ENCODE measurements at regions not wholly inside any gene's neighbourhood (a gene's known extent, or its start where the extent isn't known, plus 50 kb on each side); places are given as distances from the start of the nearest gene placed in this dataset.
A peak's percentile ranks its signal among the peaks of the same experiment; 100 is the strongest.

DNA sequence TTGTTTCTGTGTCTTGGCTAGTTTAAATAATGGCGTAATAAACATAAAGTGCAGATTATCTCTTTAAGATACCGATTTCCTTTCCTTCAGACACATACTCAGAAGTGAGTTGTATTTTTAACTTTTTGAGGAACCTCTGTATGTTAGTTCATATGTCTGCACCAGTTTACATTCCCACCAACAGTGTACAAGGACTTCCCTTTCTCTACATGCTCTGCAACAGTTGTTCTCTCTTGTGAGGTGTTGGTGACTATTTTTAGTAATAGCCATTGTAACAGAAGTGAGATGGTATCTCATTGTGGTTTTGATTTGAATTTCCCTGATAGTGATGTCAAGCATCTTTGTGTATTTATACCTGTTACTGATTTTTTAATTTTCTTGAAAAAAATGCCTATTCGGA lies 418.6 kb downstream of the UQCRFS1 start:
- DNase-seq: no peak
- peaks cover 0 to 9% (median 2%) of the 10 kb centered on the region in 4 donors for H3K4me1 Mint-ChIP-seq
- H3K27ac ChIP-seq (ENCODE audit: low read depth, low read length): no peak overlapping the region
- no peak overlapping the region for H3K4me3 ChIP-seq (ENCODE audit: low read length in 2 of 2)
- H3K4me3 Mint-ChIP-seq: peak overlapping the region in 2 of 8 donors; percentile 26 to 58
- POLR2A ChIA-PET (ENCODE audit: partially characterized antibody): no interaction called here
- CTCF ChIA-PET (ENCODE audit: partially characterized antibody): no interaction called here
- H3K36me3 ChIP-seq (ENCODE audit: insufficient read depth, low read length): no peaks in the 10 kb centered on the region
- peaks cover 20 to 24% of the 10 kb centered on the region in 2 donors for H3K27me3 Mint-ChIP-seq
- no peak overlapping the region for H3K27ac Mint-ChIP-seq
- H3K9me3 ChIP-seq (ENCODE audit: control insufficient read depth in 1 of 2, low read length in 2 of 2): no peaks in the 10 kb centered on the region
- H3K4me1 ChIP-seq (ENCODE audit: insufficient read depth, low read length): no peaks in the 10 kb centered on the region
- H3K27me3 ChIP-seq (ENCODE audit: insufficient read depth, low read length): no peaks in the 10 kb centered on the region
- H3K36me3 Mint-ChIP-seq: peaks cover 1 to 5% of the 10 kb centered on the region in 2 donors
- peaks cover 4 to 23% (median 17%) of the 10 kb centered on the region in 8 donors for H3K9me3 Mint-ChIP-seq
- intact Hi-C loops (cut with micrococcal nuclease): no loop called here

DNA sequence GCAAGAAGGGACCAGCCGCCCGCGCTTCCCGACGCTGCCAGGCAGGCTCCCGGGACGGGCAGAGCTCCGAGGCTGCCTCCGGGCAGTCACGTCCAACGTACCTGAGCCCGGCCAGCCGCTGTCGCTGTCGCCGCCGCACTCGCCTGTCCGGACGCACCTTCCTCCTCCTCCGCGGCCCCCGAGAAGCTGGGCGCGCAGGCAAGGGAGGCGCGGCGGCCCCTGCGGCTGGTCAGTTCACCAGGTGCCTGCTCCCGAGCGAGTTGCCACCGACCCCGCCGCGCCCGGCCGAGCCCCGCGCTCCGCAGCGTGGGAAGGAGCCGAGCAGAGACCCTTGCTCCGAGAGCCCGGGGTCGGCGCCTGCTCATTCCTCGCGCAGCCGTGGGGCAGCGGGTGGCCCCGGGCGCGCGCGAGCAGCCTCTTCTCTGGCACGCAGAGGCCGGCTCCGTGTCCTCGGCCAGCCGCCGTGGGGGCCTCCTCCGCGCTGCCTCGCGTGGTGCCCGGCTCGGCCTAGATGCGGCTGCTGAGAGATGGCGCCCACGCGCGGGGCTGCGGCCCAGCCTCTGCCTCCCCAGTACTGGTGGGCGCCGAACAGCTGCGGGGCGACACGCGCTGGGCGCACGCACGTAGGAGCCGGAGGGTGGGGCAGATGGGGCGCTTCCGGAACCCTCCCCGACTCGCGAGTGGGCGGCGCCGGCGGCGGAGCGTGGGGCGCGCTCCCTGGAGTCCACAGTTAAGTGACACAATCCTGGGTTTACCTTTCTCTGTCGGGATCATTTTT lies 419.4 kb downstream of the UQCRFS1 start:
- intact Hi-C loops (cut with micrococcal nuclease): no loop called here
- ChIA-PET POLR2A (ENCODE audit: partially characterized antibody) (no interaction called here), CTCF (ENCODE audit: partially characterized antibody) (no interaction called here)
- no peaks in the 10 kb centered on the region for H3K27me3 ChIP-seq (ENCODE audit: insufficient read depth, low read length)
- Mint-ChIP-seq H3K27me3 (peaks cover 20 to 24% of the 10 kb centered on the region in 2 donors), H3K4me3 (no peak overlapping the region), H3K27ac (no peak overlapping the region), H3K36me3 (peaks cover 1 to 5% of the 10 kb centered on the region in 2 donors), H3K9me3 (peaks cover 3 to 21% (median 15%) of the 10 kb centered on the region in 8 donors), H3K4me1 (peaks cover 0 to 9% (median 2%) of the 10 kb centered on the region in 4 donors)
- H3K36me3 ChIP-seq (ENCODE audit: insufficient read depth, low read length): no peaks in the 10 kb centered on the region
- no peaks in the 10 kb centered on the region for H3K4me1 ChIP-seq (ENCODE audit: insufficient read depth, low read length)
- no peak overlapping the region for H3K27ac ChIP-seq (ENCODE audit: low read depth, low read length)
- H3K4me3 ChIP-seq (ENCODE audit: low read length in 2 of 2): no peak overlapping the region
- H3K9me3 ChIP-seq (ENCODE audit: control insufficient read depth in 1 of 2, low read length in 2 of 2): no peaks in the 10 kb centered on the region
- DNase-seq: peak in 1 of 5 donors; percentile 36

DNA sequence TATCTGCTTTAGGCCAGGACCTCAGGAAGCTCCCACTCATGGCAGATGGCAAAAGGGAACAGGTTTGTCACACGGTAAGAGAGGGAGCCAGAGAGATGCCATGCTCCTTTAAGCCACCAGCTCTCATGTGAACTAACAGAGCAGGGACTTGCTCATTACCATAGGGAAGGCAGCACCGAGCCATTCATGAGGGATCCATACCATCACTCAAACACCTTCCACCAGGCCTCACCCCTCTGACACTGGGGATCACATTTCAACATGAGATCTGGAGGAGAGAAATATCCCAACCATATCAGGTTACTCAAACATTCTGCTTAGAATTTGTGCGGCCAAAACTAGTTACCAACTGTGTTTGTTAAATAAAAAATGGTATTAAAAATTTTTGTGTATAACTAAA lies 427.0 kb downstream of the UQCRFS1 start:
- intact Hi-C loops (cut with micrococcal nuclease): no loop called here
- peaks cover 0 to 1% of the 10 kb centered on the region in 2 donors for H3K27me3 Mint-ChIP-seq
- no peaks in the 10 kb centered on the region for H3K4me1 Mint-ChIP-seq
- Histone ChIP-seq H3K4me1 (ENCODE audit: insufficient read depth, low read length) (no peaks in the 10 kb centered on the region), H3K9me3 (ENCODE audit: control insufficient read depth in 1 of 2, low read length in 2 of 2) (peaks cover 0 to 19% of the 10 kb centered on the region in 2 donors), H3K27me3 (ENCODE audit: insufficient read depth, low read length) (no peaks in the 10 kb centered on the region), H3K4me3 (ENCODE audit: low read length in 2 of 2) (no peak overlapping the region), H3K27ac (ENCODE audit: low read depth, low read length) (no peak overlapping the region), H3K36me3 (ENCODE audit: insufficient read depth, low read length) (no peaks in the 10 kb centered on the region)
- H3K4me3 Mint-ChIP-seq: no peak overlapping the region
- H3K9me3 Mint-ChIP-seq: peaks cover 0 to 42% (median 23%) of the 10 kb centered on the region in 8 donors
- peaks cover 0 to 2% of the 10 kb centered on the region in 2 donors for H3K36me3 Mint-ChIP-seq
- DNase-seq: no peak
- ChIA-PET POLR2A (ENCODE audit: partially characterized antibody) (no interaction called here), CTCF (ENCODE audit: partially characterized antibody) (no interaction called here)
- no peak overlapping the region for H3K27ac Mint-ChIP-seq

DNA sequence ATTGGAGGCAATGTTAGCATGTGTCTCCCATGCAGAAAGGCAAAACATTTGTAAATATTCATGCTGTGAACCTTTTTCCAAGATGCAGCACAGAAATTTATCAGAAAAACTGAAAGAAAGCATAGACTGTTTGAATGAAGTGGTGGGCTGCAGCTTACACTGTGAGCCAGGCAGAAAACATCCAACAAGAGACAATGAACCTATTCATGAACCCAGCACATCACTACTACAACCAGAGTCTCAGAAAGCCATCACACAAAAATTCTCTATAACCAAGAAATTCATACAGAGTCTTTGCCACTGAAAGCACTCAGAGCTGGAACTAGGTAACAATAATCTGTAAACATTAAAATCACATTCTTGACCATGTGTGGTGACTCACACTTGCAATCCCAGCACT lies 448.9 kb downstream of the UQCRFS1 start:
- ChIA-PET POLR2A (ENCODE audit: partially characterized antibody) (no interaction called here), CTCF (ENCODE audit: partially characterized antibody) (no interaction called here)
- Histone ChIP-seq H3K27me3 (ENCODE audit: insufficient read depth, low read length) (no peaks in the 10 kb centered on the region), H3K4me1 (ENCODE audit: insufficient read depth, low read length) (no peaks in the 10 kb centered on the region), H3K4me3 (ENCODE audit: low read length in 2 of 2) (no peak overlapping the region), H3K9me3 (ENCODE audit: control insufficient read depth in 1 of 2, low read length in 2 of 2) (no peaks in the 10 kb centered on the region), H3K27ac (ENCODE audit: low read depth, low read length) (no peak overlapping the region), H3K36me3 (ENCODE audit: insufficient read depth, low read length) (no peaks in the 10 kb centered on the region)
- no peak overlapping the region for H3K27ac Mint-ChIP-seq
- intact Hi-C loops (cut with micrococcal nuclease): no loop called here
- H3K4me3 Mint-ChIP-seq: no peak overlapping the region
- H3K36me3 Mint-ChIP-seq: no peaks in the 10 kb centered on the region
- H3K9me3 Mint-ChIP-seq: peaks cover 2 to 68% (median 26%) of the 10 kb centered on the region in 8 donors
- H3K4me1 Mint-ChIP-seq: no peaks in the 10 kb centered on the region
- H3K27me3 Mint-ChIP-seq: no peaks in the 10 kb centered on the region
- no peak for DNase-seq

DNA sequence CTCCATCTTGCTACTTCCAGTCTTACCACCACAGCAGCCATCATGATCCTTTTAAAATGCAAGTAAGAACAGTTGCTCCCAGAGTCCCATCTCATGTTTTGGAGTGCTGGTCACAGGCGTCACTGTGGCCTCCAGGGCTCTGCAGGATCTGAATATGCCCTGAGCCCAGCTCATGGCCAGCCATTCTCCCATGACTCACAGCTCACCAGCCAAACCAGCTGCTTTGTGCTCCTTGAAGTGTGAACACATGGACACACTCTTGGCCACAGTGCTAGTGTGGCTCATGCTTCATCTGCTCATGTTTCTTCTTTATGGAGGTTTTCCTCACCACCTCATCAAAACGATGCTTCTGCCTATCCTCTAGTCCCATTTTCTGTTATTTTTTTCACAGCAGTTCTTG lies 466.5 kb downstream of the UQCRFS1 start:
- intact Hi-C loops (cut with micrococcal nuclease): no loop called here
- H3K27ac Mint-ChIP-seq: no peak overlapping the region
- H3K9me3 ChIP-seq (ENCODE audit: control insufficient read depth in 1 of 2, low read length in 2 of 2): no peaks in the 10 kb centered on the region
- peaks cover 1 to 4% of the 10 kb centered on the region in 2 donors for H3K27me3 Mint-ChIP-seq
- peaks cover 0 to 5% (median 0%) of the 10 kb centered on the region in 8 donors for H3K9me3 Mint-ChIP-seq
- no peak overlapping the region for H3K27ac ChIP-seq (ENCODE audit: low read depth, low read length)
- H3K36me3 ChIP-seq (ENCODE audit: insufficient read depth, low read length): no peaks in the 10 kb centered on the region
- DNase-seq: no peak
- ChIA-PET CTCF (ENCODE audit: partially characterized antibody) (no interaction called here), POLR2A (ENCODE audit: partially characterized antibody) (no interaction called here)
- H3K27me3 ChIP-seq (ENCODE audit: insufficient read depth, low read length): no peaks in the 10 kb centered on the region
- H3K36me3 Mint-ChIP-seq: no peaks in the 10 kb centered on the region
- no peaks in the 10 kb centered on the region for H3K4me1 Mint-ChIP-seq
- no peak overlapping the region for H3K4me3 ChIP-seq (ENCODE audit: low read length in 2 of 2)
- H3K4me1 ChIP-seq (ENCODE audit: insufficient read depth, low read length): no peaks in the 10 kb centered on the region
- no peak overlapping the region for H3K4me3 Mint-ChIP-seq

DNA sequence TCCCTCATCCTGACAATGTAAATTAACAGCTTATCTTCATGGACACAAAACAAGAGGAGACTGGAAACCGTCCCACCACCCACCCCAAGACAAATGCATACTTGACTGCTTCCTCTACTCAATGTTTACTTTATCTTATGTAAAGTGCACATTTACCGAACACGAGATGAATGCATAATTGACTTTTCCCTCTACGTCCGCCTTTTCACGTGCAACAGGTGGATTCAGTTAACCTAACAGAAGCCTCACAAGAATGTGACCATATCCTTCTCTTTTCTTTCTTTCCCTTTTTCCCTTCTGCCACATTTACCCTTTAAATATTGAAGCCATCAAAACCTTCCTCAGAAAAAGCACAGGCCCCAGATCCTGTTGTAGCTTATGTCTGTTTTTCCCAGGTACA lies 468.0 kb downstream of the UQCRFS1 start:
- peaks cover 0 to 5% (median 0%) of the 10 kb centered on the region in 8 donors for H3K9me3 Mint-ChIP-seq
- CTCF ChIA-PET (ENCODE audit: partially characterized antibody): no interaction called here
- no peak overlapping the region for H3K4me3 Mint-ChIP-seq
- DNase-seq: no peak
- Histone ChIP-seq H3K9me3 (ENCODE audit: control insufficient read depth in 1 of 2, low read length in 2 of 2) (no peaks in the 10 kb centered on the region), H3K27me3 (ENCODE audit: insufficient read depth, low read length) (no peaks in the 10 kb centered on the region), H3K27ac (ENCODE audit: low read depth, low read length) (no peak overlapping the region), H3K4me1 (ENCODE audit: insufficient read depth, low read length) (no peaks in the 10 kb centered on the region), H3K36me3 (ENCODE audit: insufficient read depth, low read length) (no peaks in the 10 kb centered on the region), H3K4me3 (ENCODE audit: low read length in 2 of 2) (no peak overlapping the region)
- no peaks in the 10 kb centered on the region for H3K4me1 Mint-ChIP-seq
- peaks cover 1 to 4% of the 10 kb centered on the region in 2 donors for H3K27me3 Mint-ChIP-seq
- no peak overlapping the region for H3K27ac Mint-ChIP-seq
- intact Hi-C loops (cut with micrococcal nuclease): no loop called here
- no peaks in the 10 kb centered on the region for H3K36me3 Mint-ChIP-seq
- POLR2A ChIA-PET (ENCODE audit: partially characterized antibody): no interaction called here

DNA sequence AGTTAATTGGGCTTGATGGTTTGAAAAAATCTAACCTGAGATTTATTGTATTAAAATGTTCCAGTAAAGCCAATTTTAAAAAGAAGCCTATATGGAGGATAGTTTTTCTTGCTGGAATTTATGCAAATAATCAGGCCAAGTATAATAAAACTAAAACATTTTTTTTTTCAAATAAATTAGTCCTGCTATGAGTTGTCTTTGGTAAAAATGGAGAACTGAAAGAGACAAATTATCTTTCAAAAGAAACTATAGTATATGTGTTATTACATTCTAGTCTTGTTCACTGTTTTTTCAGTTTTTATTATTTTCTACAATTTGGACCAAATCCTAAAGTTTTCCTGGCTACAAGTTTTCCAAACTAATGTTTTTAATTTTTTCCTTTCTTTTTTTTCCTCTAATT lies 468.9 kb downstream of the UQCRFS1 start:
- no peak overlapping the region for H3K27ac ChIP-seq (ENCODE audit: low read depth, low read length)
- H3K9me3 ChIP-seq (ENCODE audit: control insufficient read depth in 1 of 2, low read length in 2 of 2): no peaks in the 10 kb centered on the region
- CTCF ChIA-PET (ENCODE audit: partially characterized antibody): no interaction called here
- H3K27ac Mint-ChIP-seq: no peak overlapping the region
- no peaks in the 10 kb centered on the region for H3K27me3 ChIP-seq (ENCODE audit: insufficient read depth, low read length)
- H3K36me3 Mint-ChIP-seq: no peaks in the 10 kb centered on the region
- peaks cover 0 to 3% (median 0%) of the 10 kb centered on the region in 8 donors for H3K9me3 Mint-ChIP-seq
- H3K4me1 ChIP-seq (ENCODE audit: insufficient read depth, low read length): no peaks in the 10 kb centered on the region
- no peaks in the 10 kb centered on the region for H3K36me3 ChIP-seq (ENCODE audit: insufficient read depth, low read length)
- intact Hi-C loops (cut with micrococcal nuclease): no loop called here
- POLR2A ChIA-PET (ENCODE audit: partially characterized antibody): no interaction called here
- peaks cover 1 to 4% of the 10 kb centered on the region in 2 donors for H3K27me3 Mint-ChIP-seq
- H3K4me3 Mint-ChIP-seq: no peak overlapping the region
- no peak overlapping the region for H3K4me3 ChIP-seq (ENCODE audit: low read length in 2 of 2)
- H3K4me1 Mint-ChIP-seq: no peaks in the 10 kb centered on the region
- no peak for DNase-seq
